Heart left ventricle (tissue), 13 donors: ENCODE measurements at regions not wholly inside any gene's neighbourhood (a gene's known extent, or its start where the extent isn't known, plus 50 kb on each side); places are given as distances from the start of the nearest gene placed in this dataset.

Experiments
- CTCF ChIP-seq, 12 donors: fragments of 200-600 bp; sonication (generic) in 4 of 12; IDR thresholded peaks; one replicate each; pipeline versions ENCODE4 v1.5.0 to v1.8.0; 2018 to 2022; ENCODE audit warnings: antibody characterized with exemption in 12 of 12, mild to moderate bottlenecking in 5 of 12
- POLR2A ChIP-seq, 2 donors: fragments of 450-650 bp; IDR thresholded peaks; one replicate each; pipeline ENCODE4 v1.6.1; 2017; ENCODE audit warnings: antibody characterized with exemption in 2 of 2, mild to moderate bottlenecking in 2 of 2, moderate library complexity in 2 of 2
- donor health status: ischemic (EF 13 %, LVEDD 7.1; RV severe dilation, severe dysfunction).
- donor health status: DM: no; HTN: yes; CAD: no.
- donor health status: DM: no; HTN: no; CAD: no.
- donor health status: ischemic (EF 25% LVEDD 6.9; RV normal size, moderate dysfunction).
- donor health status: ischemic (EF 25% LVEDD 5.7; RV mildly dilated, moderate dysfunction).
- donor health status: ischemic (EF 35%, LVEDD 5.7; RV mildly dilated, moderate dysfunction).
- donor health status: nonischemic (EF 11% LVEDD 7.7; RV severe dilation, severe dysfunction).
- donor health status: DM: yes; HTN: yes; CAD: no.
- donor health status: PGD.
- donor health status: ischemic (EF 29% LVEDD 5.4; RV normal size, mild dysfunction).
- donor health status: nonischemic (EF 23%, LVEDD 6.1; RV moderate dilation, normal function).

GRCh38 chr6:14254505-14254904 lies 136.9 kb downstream of the CD83 start:
- TF ChIP-seq CTCF (IDR thresholded peaks at IDR 0.05) (no peak), POLR2A (IDR thresholded peaks at IDR 0.05) (no peak)
